Cardiac muscle cell (in vitro differentiated cells and primary cell): ENCODE measurements at regions not wholly inside any gene's neighbourhood (a gene's known extent, or its start where the extent isn't known, plus 50 kb on each side); places are given as distances from the start of the nearest gene placed in this dataset.

Experiments
- DNase-seq, 2 donors: peaks; one replicate each; pipeline versions ENCODE4 v3.0.0 to v3.0.0-alpha.2; 2010 to 2017; ENCODE audit warnings: low read depth in 1 of 2, low spot score in 1 of 2
- H3K27ac ChIP-seq: fragments of 200-600 bp; sonication (generic); 2 replicates; pipeline ENCODE4 v1.5.1; 2016
- H3K27me3 ChIP-seq: fragments of 200-600 bp; sonication (generic); 2 replicates; pipeline ENCODE4 v1.6.0; 2016; ENCODE audit warnings: control low read depth
- H3K36me3 ChIP-seq: fragments of 200-600 bp; sonication (generic); 2 replicates; pipeline ENCODE4 v1.5.1; 2016; ENCODE audit warnings: control low read depth
- H3K4me1 ChIP-seq: fragments of 200-600 bp; sonication (generic); 2 replicates; pipeline ENCODE4 v1.8.1; 2017; ENCODE audit warnings: low read depth, mild to moderate bottlenecking, mixed run types
- H3K4me3 ChIP-seq: fragments of 200-600 bp; sonication (generic); 2 replicates; pipeline ENCODE4 v1.5.1; 2016; ENCODE audit warnings: mild to moderate bottlenecking
- H3K9me3 ChIP-seq: fragments of 200-600 bp; sonication (generic); 2 replicates; pipeline ENCODE4 v1.5.1; 2017; ENCODE audit warnings: low read depth, mild to moderate bottlenecking, control low read depth
- CTCF ChIP-seq: IDR thresholded peaks from 2 replicates; pipeline ENCODE4 v1.5.1; 2012; ENCODE audit warnings: low read depth, mild to moderate bottlenecking, low read length

GRCh38 chr17:70314506-70314905, 145.2 kb downstream of the KCNJ2 start:
- DNase-seq, result no peak
- H3K27ac ChIP-seq, result no peak overlapping the region
- no peak overlapping the region for H3K4me3 ChIP-seq
- H3K36me3 ChIP-seq, result no peaks in the 10 kb centered on the region
- no peaks in the 10 kb centered on the region for H3K4me1 ChIP-seq
- TF ChIP-seq CTCF, result no peak
- no peaks in the 10 kb centered on the region for H3K9me3 ChIP-seq
- H3K27me3 ChIP-seq, result no peaks in the 10 kb centered on the region

- no peak for TF ChIP-seq CTCF
- Histone ChIP-seq H3K9me3 (no peaks in the 10 kb centered on the region), H3K4me1 (peaks cover 4% of the 10 kb centered on the region), H3K36me3 (no peaks in the 10 kb centered on the region), H3K4me3 (no peak overlapping the region), H3K27me3 (no peaks in the 10 kb centered on the region), H3K27ac (no peak overlapping the region)
- no peak for DNase-seq
Measured at GRCh38 chr17:70317421-70317820, 148.1 kb downstream of the KCNJ2 start.

- Histone ChIP-seq H3K4me3 (no peak overlapping the region), H3K9me3 (no peaks in the 10 kb centered on the region)
- no peak for TF ChIP-seq CTCF
Measured at GRCh38 chr17:70318051-70318450, 148.7 kb downstream of the KCNJ2 start.

GRCh38 chr17:70319516-70319915, 150.2 kb downstream of the KCNJ2 start:
- Histone ChIP-seq H3K36me3 (no peaks in the 10 kb centered on the region), H3K9me3 (no peaks in the 10 kb centered on the region), H3K4me3 (no peak overlapping the region), H3K27me3 (no peaks in the 10 kb centered on the region), H3K4me1 (peaks cover 4% of the 10 kb centered on the region), H3K27ac (no peak overlapping the region)
- DNase-seq, result no peak
- TF ChIP-seq CTCF, result no peak

More at GRCh38 chr17:70318051-70318450, 148.7 kb downstream of the KCNJ2 start:
- Histone ChIP-seq H3K27ac (no peak overlapping the region), H3K27me3 (no peaks in the 10 kb centered on the region), H3K36me3 (no peaks in the 10 kb centered on the region), H3K4me1 (peaks cover 4% of the 10 kb centered on the region)
- no peak for DNase-seq

DNA sequence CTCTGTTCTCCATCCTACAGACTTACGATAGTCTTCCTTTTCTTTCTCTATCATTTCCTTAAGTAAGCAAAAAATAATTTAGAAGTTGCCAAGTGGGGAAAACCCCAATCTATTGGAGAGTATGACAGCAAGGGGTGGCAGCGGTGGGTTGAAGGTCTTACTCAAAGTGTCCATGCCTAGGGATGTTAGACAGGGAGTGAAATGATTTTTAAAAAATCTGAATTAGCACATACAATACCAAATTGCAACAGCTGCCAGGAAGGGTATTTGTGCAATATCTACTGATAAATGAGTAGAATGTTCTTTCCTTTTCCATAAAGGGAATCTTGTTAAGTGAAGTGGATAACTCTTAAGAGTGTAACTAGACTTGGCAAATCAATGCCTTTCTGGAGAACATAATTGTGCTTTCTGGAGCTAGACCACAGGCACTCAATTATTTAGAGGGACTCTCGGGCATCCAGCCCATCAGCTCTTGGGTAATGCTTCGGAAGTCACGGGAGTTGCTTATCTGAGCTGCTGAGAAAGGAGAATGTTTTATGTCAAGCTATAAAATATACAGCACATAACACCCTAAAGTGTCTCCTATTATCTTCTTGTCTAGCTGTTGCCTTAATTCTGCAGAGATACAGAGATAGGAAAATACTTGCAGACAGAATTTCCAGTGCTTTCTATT, 151.5 kb downstream of the KCNJ2 start:
- H3K36me3 ChIP-seq, result no peaks in the 10 kb centered on the region
- no peaks in the 10 kb centered on the region for H3K9me3 ChIP-seq
- H3K4me3 ChIP-seq, result no peak overlapping the region
- H3K4me1 ChIP-seq, result peaks cover 4% of the 10 kb centered on the region
- H3K27me3 ChIP-seq, result no peaks in the 10 kb centered on the region
- DNase-seq, result peak; percentile 14 to 94
- H3K27ac ChIP-seq, result no peak overlapping the region
- TF ChIP-seq CTCF, result no peak
